ENCODE measurements at regions not wholly inside any gene's neighbourhood (a gene's known extent, or its start where the extent isn't known, plus 50 kb on each side); places are given as distances from the start of the nearest gene placed in this dataset.

DNA sequence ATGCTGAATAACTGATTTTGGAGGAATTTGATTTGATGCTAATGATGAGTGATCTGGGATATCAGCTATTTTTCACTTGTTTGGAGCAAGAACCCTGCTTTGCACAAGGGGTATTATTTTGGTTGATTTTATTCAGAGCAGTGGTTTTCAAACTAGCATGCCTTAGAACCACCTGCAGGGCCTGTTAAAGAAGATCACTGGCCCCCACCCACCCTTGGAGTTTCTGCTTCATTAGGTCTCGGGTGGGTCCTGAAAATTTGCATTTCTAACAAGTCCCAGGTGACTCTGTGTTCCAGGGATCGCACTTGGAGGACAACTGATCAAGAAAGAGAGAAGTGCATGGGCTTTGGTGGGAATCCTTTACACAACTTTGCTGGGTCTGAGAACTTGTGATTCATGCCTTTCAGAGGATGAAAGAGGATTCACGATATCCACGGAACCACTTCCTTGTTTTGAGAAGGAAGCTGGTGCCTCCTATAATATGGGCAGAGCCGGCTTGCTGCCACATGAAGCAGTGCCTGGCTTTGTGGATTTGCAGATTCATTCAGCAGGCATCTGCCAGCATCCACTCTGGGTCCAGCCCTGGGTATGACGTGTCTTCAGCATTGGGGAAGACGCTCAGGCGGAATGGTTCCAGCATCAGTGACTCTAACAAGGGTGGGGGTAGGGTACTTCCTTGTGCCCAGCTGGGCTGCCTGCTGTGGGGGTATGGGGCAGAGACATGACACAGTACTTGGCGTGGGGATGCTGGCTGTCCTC is 106.6 kb upstream of the PITX1 start:
- no peak for DNase-seq (ENCODE audit: low read depth in 1 of 2, low spot score in 1 of 2)

DNA sequence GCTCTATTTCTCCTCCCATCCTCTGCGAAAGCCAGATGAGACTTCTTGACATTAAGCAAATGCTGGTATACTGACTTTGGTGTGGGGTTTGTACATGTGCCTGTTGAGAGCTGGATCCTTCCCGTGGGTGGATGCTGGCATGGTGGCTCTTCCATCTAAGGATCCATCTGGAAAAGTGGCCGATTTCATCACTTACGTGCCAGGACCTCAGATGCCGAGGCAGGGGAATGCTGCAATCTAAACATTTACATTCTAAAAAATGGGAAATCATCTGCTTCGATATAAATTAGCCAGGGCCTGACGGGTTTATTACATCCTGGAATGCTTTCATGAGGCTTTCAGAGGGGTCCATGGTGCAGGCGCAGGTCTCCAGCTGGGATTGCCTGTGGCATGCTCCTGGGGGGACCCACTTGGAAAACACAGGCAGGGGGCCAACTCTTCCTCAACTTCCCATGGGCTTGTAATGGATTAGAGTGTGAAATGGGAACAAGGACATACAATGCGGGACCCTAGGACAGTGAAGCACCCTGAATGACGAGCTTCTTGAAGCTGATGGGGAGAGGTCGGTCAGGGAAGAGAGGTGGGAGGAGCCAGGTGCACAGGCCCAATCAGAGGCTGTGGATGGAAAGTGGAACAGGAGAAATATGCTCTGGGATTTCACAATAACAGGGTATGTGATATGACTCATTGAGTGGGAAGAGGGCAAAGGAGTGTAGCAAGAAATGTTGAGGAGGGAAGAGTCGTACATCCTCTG is 105.5 kb upstream of the PITX1 start:
- no peak for DNase-seq (ENCODE audit: low read depth in 1 of 2, low spot score in 1 of 2)

DNA sequence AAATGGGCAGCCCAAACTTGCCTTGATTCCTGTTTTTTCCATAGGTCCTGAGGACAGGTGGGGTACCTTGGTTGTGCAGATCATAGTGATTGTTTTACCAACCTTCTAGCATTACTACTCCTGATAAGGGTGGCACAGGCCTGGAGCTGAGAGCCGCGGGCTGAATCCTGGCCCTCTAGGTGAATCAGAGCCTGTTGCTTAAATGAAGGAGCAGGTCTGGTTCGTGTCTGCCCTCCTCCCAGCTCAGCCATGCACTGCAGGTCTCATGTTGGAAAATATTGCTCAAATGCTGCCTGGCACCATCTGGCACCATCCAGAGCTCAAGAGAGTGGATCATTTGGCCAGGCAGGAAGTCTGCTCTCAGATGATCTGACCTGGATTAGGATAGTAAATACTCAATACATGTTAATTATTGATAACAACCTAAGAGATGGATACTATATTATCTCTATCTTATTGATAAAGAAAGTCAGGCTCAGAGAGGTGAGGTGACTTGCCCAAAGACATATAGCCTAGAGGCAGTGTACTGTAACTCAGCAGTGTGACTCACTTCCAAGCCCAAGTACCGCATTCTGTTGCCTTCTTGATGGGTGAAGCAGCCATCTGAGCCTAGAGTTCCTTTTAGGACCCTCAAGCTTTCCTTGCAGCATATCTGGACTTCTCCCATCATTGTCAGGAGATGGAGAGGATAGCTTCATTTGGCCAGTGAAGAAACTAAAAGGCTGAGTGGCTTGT is 104.3 kb upstream of the PITX1 start:
- no peak for DNase-seq (ENCODE audit: low read depth in 1 of 2, low spot score in 1 of 2)

DNA sequence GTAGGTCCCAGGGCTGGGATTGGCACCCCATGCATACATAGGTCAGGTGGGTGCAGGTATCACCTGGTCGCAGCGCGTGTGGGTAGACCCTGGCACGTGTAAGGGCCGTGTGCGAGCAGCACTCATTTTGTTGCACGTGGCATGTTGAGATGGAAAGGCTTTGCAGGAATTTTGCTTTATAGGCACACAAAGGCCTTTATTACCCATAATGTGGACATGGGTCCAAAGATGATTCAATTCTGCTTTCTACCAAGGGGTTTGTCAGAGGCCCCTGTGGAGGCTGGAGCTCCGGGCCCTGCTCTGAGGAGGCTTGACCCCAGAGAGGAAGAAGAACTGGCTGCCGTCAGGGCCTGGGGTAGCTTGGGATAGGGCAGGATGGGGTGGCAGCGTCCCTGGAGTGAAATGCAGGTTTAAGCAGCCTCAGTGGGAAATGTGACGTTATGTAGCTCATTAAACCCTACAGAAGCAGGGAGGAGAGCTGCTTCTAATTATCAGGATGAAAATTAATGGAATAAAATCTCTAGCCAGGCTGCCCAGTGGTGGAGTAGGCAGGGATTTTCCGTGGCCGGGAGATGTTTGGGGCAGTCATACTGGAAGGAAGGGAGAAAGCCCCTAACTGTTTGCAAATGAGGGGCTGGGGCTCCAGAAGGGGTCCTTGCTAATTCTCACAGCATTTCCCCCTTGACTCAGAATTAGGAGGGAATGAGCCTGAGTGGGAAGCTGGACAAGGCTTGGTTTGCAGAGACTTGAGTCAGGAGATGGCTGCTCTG is 103.3 kb upstream of the PITX1 start:
- DNase-seq (ENCODE audit: low read depth in 1 of 2, low spot score in 1 of 2) = no peak

DNA sequence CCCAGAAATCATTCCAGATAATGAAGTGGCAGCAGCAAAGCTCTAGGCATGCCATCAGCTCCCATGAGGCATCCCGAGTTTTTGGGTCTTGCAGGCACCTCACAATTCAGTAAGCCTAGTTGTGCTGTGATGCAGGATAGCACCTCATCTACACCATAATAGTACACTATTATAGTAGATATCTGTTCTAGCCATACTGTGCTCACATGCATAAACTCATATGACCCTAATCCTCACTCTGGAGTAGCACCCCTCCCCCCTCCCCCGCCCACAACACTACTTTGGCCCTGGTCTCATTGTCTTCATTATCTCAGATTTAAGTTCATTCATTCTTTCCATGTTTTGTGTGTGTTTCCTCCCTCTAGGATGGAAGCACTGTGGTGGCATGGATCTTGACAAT is 102.5 kb upstream of the PITX1 start:
- DNase-seq (ENCODE audit: low read depth in 1 of 2, low spot score in 1 of 2) = no peak

DNA sequence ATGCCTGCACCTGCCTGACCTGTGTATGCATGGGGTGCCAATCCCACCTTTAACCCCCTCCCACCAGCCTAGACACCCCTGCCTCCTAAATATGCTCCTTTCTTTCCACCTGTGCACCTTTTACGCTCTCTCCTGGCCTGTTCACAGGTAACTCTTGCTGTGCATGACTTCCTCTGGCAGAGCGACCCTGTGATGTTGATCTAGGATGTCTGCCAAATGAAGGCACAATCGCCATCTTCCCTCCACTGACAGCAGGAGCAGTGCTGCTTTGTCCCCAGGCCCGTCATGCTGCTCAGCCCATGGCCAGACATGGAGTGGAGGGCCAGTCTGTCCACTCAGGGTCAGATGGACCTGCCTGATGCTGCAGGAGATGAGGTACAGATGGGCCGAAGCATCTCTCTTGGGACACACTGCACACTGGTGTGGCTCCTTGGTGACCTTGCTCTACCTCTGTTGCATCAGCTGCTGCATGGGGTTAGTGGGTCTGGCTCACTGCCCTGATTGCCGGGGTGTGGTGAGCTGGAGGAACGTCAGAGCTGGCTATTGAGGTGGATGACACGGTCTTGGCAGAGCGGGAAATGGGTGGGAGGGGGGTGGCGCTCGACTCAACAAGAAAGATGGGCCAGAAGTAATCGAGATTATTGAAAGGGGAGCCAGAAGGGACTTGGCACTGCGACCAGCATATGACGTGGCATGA is 101.7 kb upstream of the PITX1 start:
- DNase-seq (ENCODE audit: low read depth in 1 of 2, low spot score in 1 of 2) = no peak

DNA sequence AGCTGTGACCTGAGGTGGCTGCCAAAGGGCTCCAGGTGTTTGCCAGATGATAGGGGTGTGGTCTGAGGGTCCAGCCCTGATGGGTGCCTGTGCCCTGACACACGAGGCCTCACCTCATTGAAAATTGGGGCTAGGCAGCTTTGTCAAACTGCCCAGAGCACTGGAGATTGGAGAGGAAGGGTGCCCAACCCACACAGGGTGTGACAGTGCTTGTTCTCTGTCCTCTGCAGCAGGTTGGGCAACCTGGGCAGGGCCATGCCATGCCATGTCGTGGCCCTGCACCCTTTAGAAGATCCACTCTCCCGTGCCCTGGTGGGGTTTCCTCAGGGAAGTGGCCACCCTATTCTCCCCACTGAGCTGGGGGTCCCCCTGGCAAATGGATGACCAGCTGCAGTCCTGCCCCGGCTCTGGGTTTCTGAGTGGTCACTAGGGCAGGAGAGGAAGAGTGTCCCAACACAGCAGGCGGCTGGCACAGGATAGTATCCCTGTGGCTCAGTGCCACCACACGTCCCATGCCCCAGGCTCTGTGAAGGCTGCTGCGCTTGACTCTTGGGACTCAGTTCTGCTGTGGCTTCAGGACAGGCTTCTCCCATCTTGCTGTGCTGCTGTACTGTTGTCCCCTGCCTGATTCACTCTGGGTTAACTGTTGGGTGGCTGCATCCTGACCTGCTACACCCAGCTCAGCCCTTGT is 100.8 kb upstream of the PITX1 start:
- DNase-seq (ENCODE audit: low read depth in 1 of 2, low spot score in 1 of 2) = no peak

DNA sequence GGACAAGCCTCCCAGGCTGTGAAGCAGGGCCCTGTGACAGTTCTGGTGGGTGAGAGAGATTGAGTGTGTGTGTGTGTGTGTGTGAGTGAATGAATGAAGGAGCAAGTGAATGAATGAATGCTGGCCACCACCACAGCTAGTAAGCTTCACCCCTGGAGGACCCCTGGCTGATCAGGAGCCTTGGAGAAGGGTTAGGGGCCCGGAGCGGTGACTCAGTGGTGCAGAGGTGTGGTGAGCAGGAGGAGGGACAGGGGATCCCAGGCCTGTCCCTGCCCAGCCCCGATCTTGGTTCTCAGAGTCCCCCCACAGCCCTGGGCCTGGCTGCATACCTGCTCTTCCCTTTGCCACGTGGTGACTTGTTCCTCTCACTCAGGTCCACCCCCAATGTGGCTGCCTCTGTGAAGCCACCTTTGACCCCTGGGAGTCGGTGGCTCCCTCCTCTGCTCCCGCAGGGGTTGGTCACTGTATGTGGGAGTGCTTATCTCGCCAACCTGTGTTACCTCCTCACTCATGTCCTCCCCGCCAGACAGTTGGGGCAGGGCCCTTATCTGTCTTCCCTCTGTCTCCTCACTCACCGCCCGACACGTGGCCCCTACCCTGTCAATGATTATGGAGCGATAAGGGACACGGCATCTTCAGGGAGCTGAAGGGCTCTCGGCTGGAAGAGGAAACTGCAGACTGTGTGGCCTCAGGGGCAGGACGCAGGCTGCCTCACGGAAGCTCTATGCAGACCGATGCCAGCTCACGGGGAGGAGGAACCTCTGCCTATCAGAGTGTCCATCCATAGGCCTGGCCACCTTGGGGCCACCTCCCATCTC is 99.9 kb upstream of the PITX1 start:
- DNase-seq (ENCODE audit: low read depth in 1 of 2, low spot score in 1 of 2) = no peak

DNA sequence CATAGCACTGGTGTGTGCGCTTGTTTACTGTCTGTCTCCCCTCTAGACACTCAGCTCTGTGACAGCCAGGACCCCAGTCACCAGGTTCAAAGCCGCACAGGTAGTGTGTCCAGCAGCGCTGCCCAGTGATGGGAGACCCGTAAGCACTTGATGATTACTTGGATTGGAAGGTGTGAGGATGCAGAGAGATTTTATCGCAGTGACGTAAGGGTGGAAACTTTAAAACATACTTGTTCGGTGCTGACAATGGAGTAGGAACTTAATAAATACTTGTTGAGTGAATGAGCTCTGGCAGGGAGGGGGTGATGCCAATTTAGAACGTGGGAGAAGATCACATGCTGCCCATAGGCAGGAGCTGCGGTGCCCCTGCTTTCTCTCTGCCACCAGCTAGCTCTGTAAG is 99.2 kb upstream of the PITX1 start:
- no peak for DNase-seq (ENCODE audit: low read depth in 1 of 2, low spot score in 1 of 2)

DNA sequence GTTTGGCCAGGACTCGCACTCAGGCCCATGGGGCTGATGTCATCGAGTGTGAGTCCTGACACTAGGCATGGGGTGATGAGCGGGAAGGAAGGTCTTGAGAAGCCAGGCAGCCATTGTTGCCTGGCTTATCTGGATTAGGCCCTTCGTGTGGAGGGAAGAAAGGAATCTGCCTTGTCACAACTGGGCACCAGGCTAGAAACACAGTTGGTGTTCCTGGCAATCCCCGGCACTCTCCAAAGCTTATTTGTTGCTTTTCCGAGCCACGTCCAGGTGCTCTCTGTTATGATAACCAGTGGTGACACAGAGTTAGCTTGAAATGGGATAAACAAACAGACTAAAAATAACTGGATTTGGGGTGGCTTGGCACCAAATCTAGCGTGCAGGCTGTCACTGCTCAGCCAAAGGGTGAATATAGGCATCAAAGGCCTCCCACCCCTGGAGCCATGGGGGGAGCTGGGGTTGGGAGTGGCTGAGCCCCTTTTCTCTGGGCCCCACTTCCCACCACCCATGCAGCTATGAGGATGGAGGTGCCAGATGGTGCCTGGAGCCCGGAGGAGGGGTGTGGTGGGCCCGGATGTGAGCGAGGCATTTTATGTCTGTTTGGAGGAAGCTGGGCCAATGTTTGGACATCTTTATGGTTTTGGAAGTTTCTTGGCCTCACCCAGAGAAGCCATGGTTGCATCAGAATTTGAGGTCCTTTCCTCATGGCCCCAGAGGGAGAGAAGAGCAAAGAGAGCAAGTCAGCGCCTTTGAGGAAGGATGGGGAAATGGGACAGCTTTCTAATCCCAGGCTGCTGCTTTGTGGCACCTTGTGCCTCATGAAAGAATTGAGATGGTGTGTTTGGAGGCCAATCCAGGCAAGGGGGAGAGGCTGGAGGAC is 98.0 kb upstream of the PITX1 start:
- no peak for DNase-seq (ENCODE audit: low read depth in 1 of 2, low spot score in 1 of 2)

DNA sequence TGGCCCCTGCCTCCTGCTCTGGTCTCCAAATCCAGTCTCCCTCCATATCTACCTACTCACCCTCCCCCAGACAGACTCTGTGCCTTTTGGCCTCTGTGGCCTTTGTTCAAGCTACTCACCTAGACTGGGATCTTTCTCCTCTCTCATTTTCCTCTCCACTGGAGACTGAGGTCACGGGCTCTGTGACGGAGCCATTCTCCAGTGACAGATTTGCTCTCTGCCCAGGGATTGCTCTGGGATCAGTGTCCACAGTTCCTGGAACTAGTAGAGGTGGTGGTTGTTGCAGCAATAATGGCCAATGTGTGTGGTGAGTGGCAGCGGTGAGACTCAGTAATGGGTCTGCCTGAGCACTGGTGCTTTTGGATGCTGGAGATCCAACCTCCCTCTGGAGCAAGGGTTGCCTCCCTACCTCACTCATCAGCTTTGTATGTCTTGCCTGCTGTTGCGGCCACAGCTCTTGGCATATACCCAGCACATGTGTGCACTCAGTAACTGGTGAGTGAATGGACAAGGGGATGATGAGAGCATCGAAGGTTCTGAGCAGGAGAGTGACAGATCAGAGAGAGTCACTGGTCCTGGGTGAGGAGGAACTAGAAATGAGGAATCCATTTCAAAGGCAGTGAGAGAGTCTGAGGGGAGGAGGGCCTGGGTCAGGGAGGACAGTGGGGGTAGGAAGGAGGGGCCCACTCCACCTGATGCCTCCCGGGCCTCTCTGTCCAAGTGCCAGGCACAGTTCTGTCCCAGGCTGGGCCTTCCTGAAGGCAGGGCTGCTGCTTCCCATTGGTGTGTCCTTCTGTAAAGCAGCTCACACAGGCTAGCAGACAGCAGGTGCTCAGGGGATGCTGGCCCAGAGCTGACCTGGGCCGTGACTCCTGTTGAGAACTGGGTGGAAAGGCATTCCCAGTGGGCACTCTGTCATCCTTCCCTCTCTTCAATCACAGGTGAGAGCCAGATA is 96.5 kb upstream of the PITX1 start:
- DNase-seq (ENCODE audit: low read depth in 1 of 2, low spot score in 1 of 2) = no peak

DNA sequence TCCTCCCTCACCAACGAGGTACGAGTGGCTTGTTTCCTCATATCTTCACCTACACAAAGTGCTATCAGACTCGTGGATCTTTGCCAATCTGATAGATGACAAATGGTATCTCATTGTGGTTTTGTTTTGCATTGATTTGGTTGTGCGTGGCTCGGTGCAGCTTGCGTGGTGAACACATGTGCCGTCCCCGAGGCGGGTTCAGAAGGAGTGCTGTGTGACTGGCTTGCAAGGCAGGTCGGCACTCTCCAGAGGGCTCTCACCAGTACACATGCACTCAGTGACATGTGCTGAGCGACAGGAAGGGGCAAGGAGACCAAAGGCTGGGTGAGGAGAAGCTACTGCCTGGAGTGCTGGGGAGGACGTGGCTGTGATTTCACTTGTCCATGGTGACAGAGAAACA is 95.3 kb upstream of the PITX1 start:
- DNase-seq (ENCODE audit: low read depth in 1 of 2, low spot score in 1 of 2) = no peak

DNA sequence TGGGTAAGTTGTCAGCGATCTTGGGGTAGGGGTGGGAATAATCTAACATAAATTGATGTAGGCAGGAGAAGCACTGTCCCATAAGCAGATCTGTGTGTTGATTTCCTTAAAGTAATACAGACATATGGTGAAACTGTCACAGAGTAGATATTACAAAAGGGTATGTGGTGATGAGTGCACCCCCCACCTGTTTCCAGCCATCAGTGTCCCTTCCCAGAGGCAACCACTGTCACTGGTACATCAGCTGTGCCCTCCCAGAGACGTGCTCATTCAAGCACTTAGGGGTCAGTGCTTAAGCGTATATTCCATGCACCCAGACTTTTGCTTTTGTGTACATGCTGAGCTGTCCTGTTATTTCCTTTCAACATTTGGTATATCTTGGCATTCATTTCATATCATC is 94.3 kb upstream of the PITX1 start:
- DNase-seq (ENCODE audit: low read depth in 1 of 2, low spot score in 1 of 2) = no peak

DNA sequence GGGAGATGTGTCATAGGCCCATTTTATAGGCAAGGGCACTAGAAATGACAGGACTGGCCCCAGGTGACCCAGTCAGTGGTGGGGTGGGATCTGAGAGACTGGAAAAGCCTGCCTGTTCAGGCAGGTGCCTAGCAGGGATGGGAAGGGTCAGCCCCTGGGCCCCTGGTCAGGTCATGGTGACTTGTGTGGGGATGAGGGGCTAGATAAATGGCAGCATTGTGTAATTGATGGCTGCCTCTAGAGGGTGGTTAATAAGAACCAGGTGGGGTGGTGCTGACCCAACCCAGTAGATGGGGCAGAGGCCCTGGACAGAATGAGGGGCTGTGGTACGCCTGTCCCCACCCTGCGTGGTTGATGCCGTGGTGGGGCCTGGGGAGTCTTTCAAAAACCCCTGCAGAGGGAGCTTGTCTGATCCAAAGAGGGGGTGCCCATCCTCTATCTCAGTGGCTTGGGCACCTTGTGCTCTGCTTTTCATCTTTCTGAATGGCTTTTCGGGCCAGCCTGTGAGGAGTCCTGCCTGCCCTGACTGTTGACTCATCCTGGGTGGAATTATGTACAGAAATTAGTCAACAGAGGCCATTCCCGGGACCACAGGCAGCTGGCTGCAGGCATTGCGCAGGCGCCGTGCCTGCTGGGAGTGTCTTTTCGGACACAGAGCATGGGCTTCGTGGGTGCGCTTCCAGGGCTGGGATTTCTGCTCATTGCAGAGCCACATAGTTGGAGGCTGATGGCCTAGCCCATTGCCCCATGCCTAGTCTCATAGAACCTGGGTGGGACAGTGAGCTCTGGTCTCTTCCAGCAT is 93.6 kb upstream of the PITX1 start:
- DNase-seq (ENCODE audit: low read depth in 1 of 2, low spot score in 1 of 2) = no peak

DNA sequence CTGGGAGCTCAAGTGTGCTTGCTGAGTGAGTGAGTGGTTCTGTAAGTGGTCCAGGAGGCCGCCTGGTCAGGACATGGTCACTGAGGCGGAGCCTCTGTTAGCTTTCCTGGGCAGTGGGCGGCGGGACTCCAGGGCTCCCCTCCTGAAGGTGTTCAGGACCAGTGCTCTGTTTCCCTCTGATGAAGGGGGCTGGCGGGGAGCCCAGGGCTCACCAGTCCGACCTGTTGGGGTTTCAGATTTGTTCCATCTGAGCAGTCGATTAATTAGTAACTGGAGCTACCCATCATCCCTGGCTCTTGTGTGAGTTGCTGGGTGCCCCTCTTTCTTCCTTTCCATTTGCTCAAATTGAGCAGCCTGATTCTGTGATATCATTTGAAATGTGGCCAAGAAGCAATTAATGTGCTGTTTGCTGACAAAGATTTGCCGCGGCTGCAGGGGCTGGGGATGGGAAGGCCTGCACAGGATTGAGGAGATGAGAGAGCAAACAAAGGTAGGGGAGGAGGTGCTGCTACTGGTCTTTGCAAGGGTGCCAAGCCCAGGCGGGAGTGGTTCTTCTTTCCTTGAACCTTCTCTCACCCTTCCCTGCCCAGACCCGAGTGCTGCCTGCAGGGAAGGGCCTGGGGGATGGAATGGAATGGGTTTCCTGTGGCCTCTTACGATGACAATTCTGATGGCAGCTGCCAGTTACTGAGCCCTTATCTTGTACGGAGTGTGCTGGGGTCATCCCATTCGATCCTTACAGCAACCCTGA is 92.8 kb upstream of the PITX1 start:
- DNase-seq (ENCODE audit: low read depth in 1 of 2, low spot score in 1 of 2) = no peak

DNA sequence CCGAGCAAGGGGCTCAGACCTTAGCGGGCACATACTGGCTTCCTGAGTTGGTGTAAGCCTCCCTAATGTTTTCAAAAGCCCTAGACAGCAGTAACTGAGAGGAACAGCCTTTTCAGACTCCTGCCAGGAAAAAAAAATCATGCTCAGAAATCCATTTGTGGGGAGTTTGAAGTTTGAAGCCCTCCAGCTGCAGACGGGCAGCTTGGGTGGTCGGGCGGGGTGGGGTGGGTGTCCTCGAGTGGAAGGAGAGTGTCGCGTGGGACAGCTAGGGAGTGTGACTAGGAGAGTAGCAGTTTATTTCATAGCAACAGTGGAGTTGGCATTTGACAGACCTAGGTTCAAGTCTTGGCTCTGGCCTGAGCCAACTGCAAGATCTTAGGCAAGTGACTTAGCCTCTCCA is 90.7 kb upstream of the PITX1 start:
- DNase-seq (ENCODE audit: low read depth in 1 of 2, low spot score in 1 of 2) = no peak
